ENCODE measurements at regions not wholly inside any gene's neighbourhood (a gene's known extent, or its start where the extent isn't known, plus 50 kb on each side); places are given as distances from the start of the nearest gene placed in this dataset.

DNA sequence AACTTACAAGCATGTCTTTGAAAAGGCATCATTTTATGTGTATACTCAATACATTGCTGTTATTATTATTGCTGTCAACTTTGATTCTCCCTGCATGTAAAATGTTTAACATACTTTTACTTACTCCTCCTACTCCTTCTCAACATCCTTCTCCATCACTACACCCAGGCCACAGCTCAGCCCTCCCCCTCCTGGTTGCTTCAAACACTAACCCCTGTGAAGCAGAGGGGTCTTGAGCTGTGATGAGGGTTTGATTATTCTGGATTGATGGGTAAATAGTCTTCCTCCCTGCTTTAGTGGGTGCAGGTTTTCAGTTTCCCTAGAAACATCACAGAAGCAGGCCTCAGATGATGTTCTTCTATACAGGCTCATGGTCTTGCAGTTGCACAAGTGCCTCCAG is 221.0 kb downstream of the OSR1 start:
- no peak for DNase-seq (ENCODE audit: extremely low spot score in 2 of 2)
- intact Hi-C loops (cut with DNase I) = no loop called here

DNA sequence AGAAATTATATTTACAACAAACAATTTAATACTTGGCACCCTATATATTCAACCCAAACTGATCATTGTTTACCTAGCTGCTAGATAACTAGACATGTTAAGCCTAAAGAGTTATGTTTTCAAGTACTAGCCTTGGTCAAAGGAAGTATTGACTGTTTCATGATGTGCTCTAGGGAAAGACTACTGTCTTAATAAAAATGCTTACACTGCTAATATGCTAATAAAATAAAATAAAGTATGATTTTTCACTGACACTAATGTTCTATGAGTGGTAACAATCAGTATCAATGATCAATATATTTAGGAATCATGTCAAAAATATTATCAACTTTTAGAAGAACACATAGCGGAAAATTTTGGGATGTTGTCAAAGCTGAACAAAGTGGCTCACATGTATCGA is 225.5 kb downstream of the OSR1 start:
- H3K9me3 ChIP-seq = no peaks in the 10 kb centered on the region
- TF ChIP-seq POLR2AphosphoS5 (IDR thresholded peaks at IDR 0.05; ENCODE audit: insufficient read depth in 1 of 2, low read depth in 1 of 2) (no peak), POLR2A (IDR thresholded peaks at IDR 0.05) (no peak)
- TF ChIP-seq, protein P1, sequence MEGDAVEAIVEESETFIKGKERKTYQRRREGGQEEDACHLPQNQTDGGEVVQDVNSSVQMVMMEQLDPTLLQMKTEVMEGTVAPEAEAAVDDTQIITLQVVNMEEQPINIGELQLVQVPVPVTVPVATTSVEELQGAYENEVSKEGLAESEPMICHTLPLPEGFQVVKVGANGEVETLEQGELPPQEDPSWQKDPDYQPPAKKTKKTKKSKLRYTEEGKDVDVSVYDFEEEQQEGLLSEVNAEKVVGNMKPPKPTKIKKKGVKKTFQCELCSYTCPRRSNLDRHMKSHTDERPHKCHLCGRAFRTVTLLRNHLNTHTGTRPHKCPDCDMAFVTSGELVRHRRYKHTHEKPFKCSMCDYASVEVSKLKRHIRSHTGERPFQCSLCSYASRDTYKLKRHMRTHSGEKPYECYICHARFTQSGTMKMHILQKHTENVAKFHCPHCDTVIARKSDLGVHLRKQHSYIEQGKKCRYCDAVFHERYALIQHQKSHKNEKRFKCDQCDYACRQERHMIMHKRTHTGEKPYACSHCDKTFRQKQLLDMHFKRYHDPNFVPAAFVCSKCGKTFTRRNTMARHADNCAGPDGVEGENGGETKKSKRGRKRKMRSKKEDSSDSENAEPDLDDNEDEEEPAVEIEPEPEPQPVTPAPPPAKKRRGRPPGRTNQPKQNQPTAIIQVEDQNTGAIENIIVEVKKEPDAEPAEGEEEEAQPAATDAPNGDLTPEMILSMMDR (IDR thresholded peaks at IDR 0.05) = no peak
- no peaks in the 10 kb centered on the region for H3K36me3 ChIP-seq
- H3K27ac ChIP-seq = no peak overlapping the region
- intact Hi-C loops (cut with DNase I) = no loop called here
- no peak for DNase-seq (ENCODE audit: extremely low spot score in 2 of 2)
- no peaks in the 10 kb centered on the region for H3K4me1 ChIP-seq
- H3K27me3 ChIP-seq = no peaks in the 10 kb centered on the region
- H3K4me3 ChIP-seq = no peak overlapping the region

More for the DNA sequence above, 221.0 kb downstream of the OSR1 start:
- Histone ChIP-seq H3K27me3 (no peaks in the 10 kb centered on the region), H3K27ac (no peak overlapping the region), H3K4me1 (no peaks in the 10 kb centered on the region), H3K36me3 (no peaks in the 10 kb centered on the region), H3K4me3 (no peak overlapping the region), H3K9me3 (no peaks in the 10 kb centered on the region)
- TF ChIP-seq, protein P1 (IDR thresholded peaks at IDR 0.05) = no peak
- no peak for TF ChIP-seq POLR2A (IDR thresholded peaks at IDR 0.05)
- TF ChIP-seq POLR2AphosphoS5 (IDR thresholded peaks at IDR 0.05; ENCODE audit: insufficient read depth in 1 of 2, low read depth in 1 of 2) = no peak

DNA sequence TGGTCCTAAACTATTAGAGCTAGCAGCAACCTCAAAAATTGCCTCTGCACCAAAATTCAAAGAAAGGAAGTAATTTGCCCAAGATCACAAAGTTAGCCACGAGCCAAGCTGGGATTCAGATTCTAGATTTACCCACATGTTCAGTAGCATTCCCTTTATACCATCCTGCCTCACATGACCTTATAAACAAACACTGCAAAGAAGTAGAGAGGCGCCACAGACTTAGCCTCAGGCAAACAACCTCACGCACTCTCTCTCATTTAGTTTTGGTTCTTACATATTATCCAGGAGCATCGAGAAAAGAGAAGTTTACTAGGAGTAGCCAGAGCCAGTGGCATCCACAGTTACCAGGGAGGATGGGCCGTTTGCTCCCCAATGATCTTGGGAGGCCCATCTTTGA is 226.6 kb downstream of the OSR1 start:
- intact Hi-C loops (cut with DNase I) = no loop called here
- no peaks in the 10 kb centered on the region for H3K27me3 ChIP-seq
- no peak overlapping the region for H3K27ac ChIP-seq
- no peak overlapping the region for H3K4me3 ChIP-seq
- no peaks in the 10 kb centered on the region for H3K36me3 ChIP-seq
- no peaks in the 10 kb centered on the region for H3K4me1 ChIP-seq
- no peaks in the 10 kb centered on the region for H3K9me3 ChIP-seq
- no peak for DNase-seq (ENCODE audit: extremely low spot score in 2 of 2)
- no peak for TF ChIP-seq POLR2A (IDR thresholded peaks at IDR 0.05)

DNA sequence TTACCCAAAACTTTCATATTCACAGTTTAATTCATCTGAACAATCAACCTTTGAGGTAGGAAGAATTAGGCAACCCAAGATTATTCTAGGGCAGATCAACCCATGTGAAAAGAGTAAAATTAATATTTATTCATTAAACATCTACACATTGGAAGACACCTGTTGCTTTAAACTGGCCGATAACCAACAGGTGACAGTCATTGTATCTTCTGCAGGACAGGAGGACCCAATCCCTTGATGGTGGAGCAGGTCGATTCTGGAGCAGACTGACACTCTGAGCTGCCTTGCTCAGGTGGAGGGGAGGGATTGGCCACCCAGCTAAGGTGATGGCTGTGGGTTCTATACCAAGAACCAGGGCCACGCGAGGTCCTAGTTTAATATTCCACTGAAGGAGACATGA is 230.3 kb downstream of the OSR1 start:
- intact Hi-C loops (cut with DNase I) = no loop called here

DNA sequence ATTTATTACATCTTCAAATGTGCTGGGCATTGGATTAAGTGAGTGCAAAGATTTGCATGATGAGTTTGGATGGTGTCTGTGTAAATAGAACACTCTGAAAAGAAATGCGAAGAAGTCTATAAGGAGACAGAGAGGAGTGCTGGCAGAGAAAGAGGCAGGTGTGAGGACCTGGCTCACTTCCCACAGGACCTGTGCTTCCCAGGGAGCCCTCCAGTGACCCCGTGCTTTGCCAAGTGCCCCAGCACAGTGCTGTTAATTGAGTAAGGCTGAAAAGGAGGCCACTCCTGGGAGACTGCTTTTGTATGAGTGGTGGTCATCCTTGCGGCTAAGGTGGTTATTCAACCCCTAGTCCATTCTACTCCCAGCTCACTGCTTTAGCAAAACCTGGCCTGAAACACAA is 230.8 kb downstream of the OSR1 start:
- Histone ChIP-seq H3K9me3 (no peaks in the 10 kb centered on the region), H3K4me1 (no peaks in the 10 kb centered on the region), H3K36me3 (no peaks in the 10 kb centered on the region), H3K4me3 (no peak overlapping the region), H3K27me3 (no peaks in the 10 kb centered on the region), H3K27ac (no peak overlapping the region)
- no peak for DNase-seq (ENCODE audit: extremely low spot score in 2 of 2)
- TF ChIP-seq POLR2AphosphoS5 (IDR thresholded peaks at IDR 0.05; ENCODE audit: insufficient read depth in 1 of 2, low read depth in 1 of 2) (no peak), POLR2A (IDR thresholded peaks at IDR 0.05) (no peak)
- TF ChIP-seq, protein P1 (IDR thresholded peaks at IDR 0.05) = no peak
- intact Hi-C loops (cut with DNase I) = no loop called here

More for the DNA sequence above, 230.3 kb downstream of the OSR1 start:
- Histone ChIP-seq H3K4me1 (no peaks in the 10 kb centered on the region), H3K27ac (no peak overlapping the region), H3K4me3 (no peak overlapping the region), H3K9me3 (no peaks in the 10 kb centered on the region), H3K36me3 (no peaks in the 10 kb centered on the region), H3K27me3 (no peaks in the 10 kb centered on the region)
- no peak for TF ChIP-seq POLR2A (IDR thresholded peaks at IDR 0.05)
- TF ChIP-seq, protein P1 (IDR thresholded peaks at IDR 0.05) = no peak
- TF ChIP-seq POLR2AphosphoS5 (IDR thresholded peaks at IDR 0.05; ENCODE audit: insufficient read depth in 1 of 2, low read depth in 1 of 2) = no peak
- DNase-seq (ENCODE audit: extremely low spot score in 2 of 2) = no peak

All from vagina (tissue), 2 donors.